HepG2 (cell line): ENCODE measurements at regions not wholly inside any gene's neighbourhood (a gene's known extent, or its start where the extent isn't known, plus 50 kb on each side); places are given as distances from the start of the nearest gene placed in this dataset.

Experiments used
- ATAC-seq: fragments of 200-7000 bp; cut with Tn5 transposase; 3 replicates; pipeline ENCODE4 v1.9.1; 2020; ENCODE audit warnings: mild to moderate bottlenecking, moderate library complexity
- BruUV-seq: library from RNA; stranded (reverse); fragments of 400-500 nt; replicated peaks from 2 replicates; lab custom pipeline; 2021; lab: Mats Ljungman, UMichigan
- CTCF ChIA-PET: fragments of 300-600 bp; formaldehyde crosslinking; extraction: SDS; loops from one replicate; lab custom pipeline; 2021; ENCODE audit warnings: low total read pairs, inconsistent platforms, low intra/inter-chr PET ratio; lab: Yijun Ruan, JAX
- POLR2A ChIA-PET: fragments of 350-600 bp; sonication (Branson Sonifier 250); formaldehyde crosslinking; loops from one replicate; lab custom pipeline; 2020; ENCODE audit warnings: antibody characterized with exemption, inconsistent platforms; lab: Yijun Ruan, JAX
- DNase-seq: peaks from one replicate; pipeline ENCODE4 v3.0.0-alpha.2; 2015; ENCODE audit warnings: low spot score
- FAIRE-seq: peaks from 3 replicates; lab custom pipeline; 2011; peaks lifted over from hg19 to GRCh38; lab: Jason Lieb, UNC
- H2AFZ ChIP-seq: one replicate; pipeline ENCODE4 v1.6.1; 2011; ENCODE audit warnings: low read length, inconsistent platforms
- H3K27ac ChIP-seq: fragments of 300-600 bp; 3 replicates; pipeline ENCODE4 v1.8.0; 2011; ENCODE audit warnings: mixed run types, mild to moderate bottlenecking, mixed read lengths, low read length, inconsistent platforms; ENCODE audit not compliant: insufficient read depth; ENCODE audit errors: extremely low read length
- H3K27me3 ChIP-seq, 2 experiments: fragments of 200-600 bp in 1 of 2; 2 replicates in 1 of 2; 3 replicates in 1 of 2; pipeline versions ENCODE4 v1.6.0 to v1.8.0; 2011; ENCODE audit warnings: low read length in 2 of 2, mild to moderate bottlenecking in 2 of 2, moderate library complexity in 2 of 2, inconsistent platforms in 1 of 2; ENCODE audit not compliant: insufficient read depth in 2 of 2, control insufficient read depth in 1 of 2
- H3K36me3 ChIP-seq, 2 experiments: fragments of 200-600 bp in 1 of 2; replicated peaks in 1 of 2; 2 replicates in 1 of 2; 3 replicates in 1 of 2; pipeline versions ENCODE4 v1.5.1 to v1.8.0; 2011; ENCODE audit warnings: low read length in 2 of 2, inconsistent platforms in 1 of 2; ENCODE audit not compliant: insufficient read depth in 2 of 2, control insufficient read depth in 1 of 2
- H3K4me1 ChIP-seq: 2 replicates; pipeline ENCODE4 v1.5.1; 2012; ENCODE audit warnings: low read length, inconsistent platforms; ENCODE audit not compliant: insufficient read depth
- H3K4me2 ChIP-seq: 2 replicates; pipeline ENCODE4 v1.6.0; 2011; ENCODE audit warnings: low read depth, low read length, inconsistent platforms
- H3K4me3 ChIP-seq, 3 experiments: fragments of 200-600 bp in 1 of 3; sonication (generic), shearing (Covaris generic) in 1 of 3; replicated peaks in 1 of 3; 2 replicates each; pipeline ENCODE4 v1.5.1; 2011 to 2016; ENCODE audit warnings: low read length in 3 of 3, inconsistent platforms in 2 of 3, low read depth in 2 of 3, mild to moderate bottlenecking in 2 of 3, control low read depth in 1 of 3, mixed read lengths in 1 of 3; ENCODE audit not compliant: insufficient read depth in 1 of 3
- H3K79me2 ChIP-seq: one replicate; pipeline ENCODE4 v1.6.1; 2011; ENCODE audit warnings: low read length, inconsistent platforms; ENCODE audit not compliant: insufficient read depth
- H3K9ac ChIP-seq: 2 replicates; pipeline ENCODE4 v1.6.0; 2011; ENCODE audit warnings: mild to moderate bottlenecking, low read depth, low read length, inconsistent platforms; ENCODE audit not compliant: insufficient read depth
- H3K9me3 ChIP-seq: 2 replicates; pipeline ENCODE4 v1.5.1; 2012; ENCODE audit warnings: mild to moderate bottlenecking, low read length
- H4K20me1 ChIP-seq: 2 replicates; pipeline ENCODE4 v1.6.0; 2011; ENCODE audit warnings: inconsistent platforms, mild to moderate bottlenecking, low read length, moderate library complexity; ENCODE audit not compliant: insufficient read depth
- GABPA ChIP-seq, 2 experiments: IDR thresholded peaks; 2 replicates each; pipeline ENCODE4 v1.6.1; 2011 to 2016; ENCODE audit warnings: low read depth in 2 of 2, low read length in 1 of 2, missing biosample characterization in 1 of 2, missing genetic modification characterization in 1 of 2
- HOXA3 ChIP-seq: sonication (generic); formaldehyde crosslinking; IDR thresholded peaks from 2 replicates; pipeline ENCODE4 v1.5.0; 2020; ENCODE audit warnings: missing genetic modification reagents
- KLF9 ChIP-seq: IDR thresholded peaks from 2 replicates; pipeline ENCODE4 v1.6.1; 2016; ENCODE audit warnings: low read depth
- MTERF4 ChIP-seq: sonication (generic); formaldehyde crosslinking; IDR thresholded peaks from 2 replicates; pipeline ENCODE4 v1.8.0; 2023; ENCODE audit warnings: mild to moderate bottlenecking, missing genetic modification reagents
- PAX8 ChIP-seq: sonication (generic); formaldehyde crosslinking; IDR thresholded peaks from 2 replicates; pipeline ENCODE4 v1.8.0; 2022; ENCODE audit warnings: mild to moderate bottlenecking, missing genetic modification reagents, borderline replicate concordance
- PHF21A ChIP-seq: sonication (generic); formaldehyde crosslinking; IDR thresholded peaks from 2 replicates; pipeline ENCODE4 v1.5.0; 2020; ENCODE audit warnings: mild to moderate bottlenecking, missing genetic modification reagents
- SIN3B ChIP-seq: fragments of 150-350 bp; IDR thresholded peaks from 2 replicates; pipeline ENCODE4 v1.6.1; 2014; ENCODE audit warnings: low read length
- SIX4 ChIP-seq: sonication (generic); formaldehyde crosslinking; IDR thresholded peaks from 2 replicates; pipeline ENCODE4 v1.4.0; 2020; ENCODE audit warnings: missing genetic modification reagents
- ZBTB49 ChIP-seq: sonication (generic); formaldehyde crosslinking; IDR thresholded peaks from 2 replicates; pipeline ENCODE4 v1.4.0; 2020; ENCODE audit warnings: missing genetic modification reagents, borderline replicate concordance
- ZNF224 ChIP-seq: sonication (generic); formaldehyde crosslinking; IDR thresholded peaks from 2 replicates; pipeline ENCODE4 v1.5.0; 2020; ENCODE audit warnings: mild to moderate bottlenecking, missing genetic modification reagents
- ZNF343 ChIP-seq: sonication (generic); formaldehyde crosslinking; IDR thresholded peaks from 2 replicates; pipeline ENCODE4 v1.4.0; 2020; ENCODE audit warnings: mild to moderate bottlenecking, missing genetic modification reagents
- ZNF530 ChIP-seq: sonication (generic); formaldehyde crosslinking; IDR thresholded peaks from 2 replicates; pipeline ENCODE4 v1.5.0; 2020; ENCODE audit warnings: low read depth, mild to moderate bottlenecking, missing genetic modification reagents
- WGBS: methylation state at CpG from one replicate; pipeline ENCODE4 v1.1.6; 2017; ENCODE audit warnings: low lambda C conversion rate; 5-methylcytosine and 5-hydroxymethylcytosine counted together
- in situ Hi-C: cut with HindIII; loops from 2 replicates; pipeline ENCODE4 v1.10.0; 2017; ENCODE audit warnings: low pct_unique_long_range_greater_than_20kb; ENCODE audit not compliant: extremely low pct_ligation_motif_present
- intact Hi-C: fragments of 100-400 bp; cut with micrococcal nuclease; formaldehyde crosslinking; loops from one replicate; pipeline ENCODE4 v1.10.0; 2022; ENCODE audit not compliant: unreplicated experiment
- TF ChIP-seq, protein P1 (sequence below): sonication (generic); formaldehyde crosslinking; IDR thresholded peaks from 2 replicates; pipeline ENCODE4 v1.5.0; 2020; ENCODE audit warnings: missing genetic modification reagents
- TF ChIP-seq, protein P2 (sequence below): sonication (generic); formaldehyde crosslinking; IDR thresholded peaks from 2 replicates; pipeline ENCODE4 v1.5.0; 2020; ENCODE audit warnings: missing genetic modification reagents
- TF ChIP-seq, protein P3 (sequence below), 2 experiments: fragments of 450-650 bp in 1 of 2; sonication (generic) in 1 of 2; formaldehyde crosslinking; IDR thresholded peaks; 2 replicates each; pipeline versions ENCODE4 v1.5.0 to v1.8.0; 2020 to 2022; ENCODE audit warnings: mild to moderate bottlenecking in 1 of 2, missing genetic modification reagents in 1 of 2
- TF ChIP-seq, protein P4 (sequence below): sonication (generic); formaldehyde crosslinking; IDR thresholded peaks from 2 replicates; pipeline ENCODE4 v1.4.0; 2020; ENCODE audit warnings: missing genetic modification reagents, low read depth, mild to moderate bottlenecking, borderline replicate concordance
- TF ChIP-seq, protein P5 (sequence below): sonication (generic); formaldehyde crosslinking; IDR thresholded peaks from 2 replicates; pipeline ENCODE4 v1.8.0; 2022; ENCODE audit warnings: mild to moderate bottlenecking, missing genetic modification reagents, borderline replicate concordance

GRCh38 chr12:84638811-84639368 is 273.7 kb downstream of the SLC6A15 start:
- Histone ChIP-seq H3K4me3 (no peak overlapping the region), H3K27ac (no peak overlapping the region), H4K20me1 (no peaks in the 10 kb centered on the region), H3K9me3 (no peaks in the 10 kb centered on the region), H2AFZ (no peak overlapping the region), H3K4me1 (no peaks in the 10 kb centered on the region), H3K36me3 (no peaks in the 10 kb centered on the region), H3K4me2 (no peak overlapping the region), H3K27me3 (no peaks in the 10 kb centered on the region), H3K9ac (no peak overlapping the region), H3K79me2 (no peaks in the 10 kb centered on the region)
- BruUV-seq: no TSS peak
- WGBS: 1% methylated on average over 2 of the region's 2 CpGs
- ChIA-PET CTCF (no interaction called here), POLR2A (no interaction called here)
- intact Hi-C loops (no loop called here), in situ Hi-C loops (no loop called here)
- ATAC-seq: no peak
- FAIRE-seq: no peak
- no peak for DNase-seq
- no peak for TF ChIP-seq PAX8
- TF ChIP-seq MTERF4 (CRISPR knock-in tag): no peak
- TF ChIP-seq, protein P1, sequence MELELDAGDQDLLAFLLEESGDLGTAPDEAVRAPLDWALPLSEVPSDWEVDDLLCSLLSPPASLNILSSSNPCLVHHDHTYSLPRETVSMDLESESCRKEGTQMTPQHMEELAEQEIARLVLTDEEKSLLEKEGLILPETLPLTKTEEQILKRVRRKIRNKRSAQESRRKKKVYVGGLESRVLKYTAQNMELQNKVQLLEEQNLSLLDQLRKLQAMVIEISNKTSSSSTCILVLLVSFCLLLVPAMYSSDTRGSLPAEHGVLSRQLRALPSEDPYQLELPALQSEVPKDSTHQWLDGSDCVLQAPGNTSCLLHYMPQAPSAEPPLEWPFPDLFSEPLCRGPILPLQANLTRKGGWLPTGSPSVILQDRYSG: no peak
- TF ChIP-seq, protein P2, sequence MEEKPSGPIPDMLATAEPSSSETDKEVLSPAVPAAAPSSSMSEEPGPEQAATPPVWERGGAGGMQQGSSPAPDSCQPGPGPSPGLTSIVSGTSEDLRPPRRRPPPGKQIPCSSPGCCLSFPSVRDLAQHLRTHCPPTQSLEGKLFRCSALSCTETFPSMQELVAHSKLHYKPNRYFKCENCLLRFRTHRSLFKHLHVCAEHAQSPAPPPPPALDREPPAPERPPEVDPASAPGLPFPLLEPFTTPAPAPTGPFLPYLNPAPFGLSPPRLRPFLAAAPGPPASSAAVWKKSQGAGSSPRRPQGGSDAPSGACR (CRISPR knock-in tag): no peak
- TF ChIP-seq HOXA3: no peak
- TF ChIP-seq GABPA (IDR thresholded peaks at IDR 0.05; ENCODE audit: low read depth, low read length): no peak
- TF ChIP-seq GABPA (CRISPR knock-in tag; IDR thresholded peaks at IDR 0.05; ENCODE audit: low read depth): no peak
- no peak for TF ChIP-seq SIN3B
- no peak for TF ChIP-seq ZNF224 (CRISPR knock-in tag)
- TF ChIP-seq, protein P3, sequence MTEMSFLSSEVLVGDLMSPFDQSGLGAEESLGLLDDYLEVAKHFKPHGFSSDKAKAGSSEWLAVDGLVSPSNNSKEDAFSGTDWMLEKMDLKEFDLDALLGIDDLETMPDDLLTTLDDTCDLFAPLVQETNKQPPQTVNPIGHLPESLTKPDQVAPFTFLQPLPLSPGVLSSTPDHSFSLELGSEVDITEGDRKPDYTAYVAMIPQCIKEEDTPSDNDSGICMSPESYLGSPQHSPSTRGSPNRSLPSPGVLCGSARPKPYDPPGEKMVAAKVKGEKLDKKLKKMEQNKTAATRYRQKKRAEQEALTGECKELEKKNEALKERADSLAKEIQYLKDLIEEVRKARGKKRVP (CRISPR knock-in tag; IDR thresholded peaks at IDR 0.05): no peak
- TF ChIP-seq ZNF530 (CRISPR knock-in tag): no peak
- TF ChIP-seq ZBTB49 (CRISPR knock-in tag): no peak
- no peak for TF ChIP-seq ZNF343
- no peak for TF ChIP-seq PHF21A (CRISPR knock-in tag)
- TF ChIP-seq, protein P4, sequence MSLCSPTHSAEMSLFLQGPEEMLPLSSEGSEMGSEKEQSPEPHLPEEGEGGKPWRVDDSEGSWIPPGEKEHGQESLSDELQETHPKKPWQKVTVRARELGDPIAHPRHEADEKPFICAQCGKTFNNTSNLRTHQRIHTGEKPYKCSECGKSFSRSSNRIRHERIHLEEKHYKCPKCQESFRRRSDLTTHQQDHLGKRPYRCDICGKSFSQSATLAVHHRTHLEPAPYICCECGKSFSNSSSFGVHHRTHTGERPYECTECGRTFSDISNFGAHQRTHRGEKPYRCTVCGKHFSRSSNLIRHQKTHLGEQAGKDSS (CRISPR knock-in tag): no peak
- no peak for TF ChIP-seq SIX4 (CRISPR knock-in tag)
- TF ChIP-seq, protein P5, sequence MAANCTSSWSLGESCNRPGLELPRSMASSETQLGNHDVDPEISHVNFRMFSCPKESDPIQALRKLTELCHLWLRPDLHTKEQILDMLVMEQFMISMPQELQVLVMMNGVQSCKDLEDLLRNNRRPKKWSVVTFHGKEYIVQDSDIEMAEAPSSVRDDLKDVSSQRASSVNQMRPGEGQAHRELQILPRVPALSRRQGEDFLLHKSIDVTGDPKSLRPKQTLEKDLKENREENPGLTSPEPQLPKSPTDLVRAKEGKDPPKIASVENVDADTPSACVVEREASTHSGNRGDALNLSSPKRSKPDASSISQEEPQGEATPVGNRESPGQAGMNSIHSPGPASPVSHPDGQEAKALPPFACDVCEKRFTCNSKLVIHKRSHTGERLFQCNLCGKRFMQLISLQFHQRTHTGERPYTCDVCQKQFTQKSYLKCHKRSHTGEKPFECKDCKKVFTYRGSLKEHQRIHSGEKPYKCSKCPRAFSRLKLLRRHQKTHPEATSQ: no peak
- TF ChIP-seq KLF9 (CRISPR knock-in tag): no peak
